ENCODE measurements at regions not wholly inside any gene's neighbourhood (a gene's known extent, or its start where the extent isn't known, plus 50 kb on each side); places are given as distances from the start of the nearest gene placed in this dataset.

DNA sequence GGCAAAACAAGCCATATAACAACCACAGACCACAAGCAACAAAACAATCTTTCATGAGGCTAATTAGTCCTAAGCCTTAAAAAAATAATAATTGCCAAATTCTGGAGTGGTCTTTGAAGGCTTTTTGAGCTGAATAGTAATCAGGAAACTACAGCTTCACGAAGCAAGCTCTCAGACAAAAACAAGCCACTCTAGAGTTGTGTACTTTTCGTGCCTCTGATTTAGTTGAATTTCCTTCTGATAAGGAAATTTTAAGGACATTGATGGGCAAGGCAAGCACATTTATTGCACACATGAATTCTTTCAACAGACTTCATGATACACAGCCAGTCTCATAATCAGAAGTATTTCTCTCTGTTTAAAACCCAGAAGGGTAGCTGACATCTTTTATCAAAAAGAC is 130.8 kb upstream of the IRX3 start:
- DNase-seq (ENCODE audit: low spot score) = no peak

DNA sequence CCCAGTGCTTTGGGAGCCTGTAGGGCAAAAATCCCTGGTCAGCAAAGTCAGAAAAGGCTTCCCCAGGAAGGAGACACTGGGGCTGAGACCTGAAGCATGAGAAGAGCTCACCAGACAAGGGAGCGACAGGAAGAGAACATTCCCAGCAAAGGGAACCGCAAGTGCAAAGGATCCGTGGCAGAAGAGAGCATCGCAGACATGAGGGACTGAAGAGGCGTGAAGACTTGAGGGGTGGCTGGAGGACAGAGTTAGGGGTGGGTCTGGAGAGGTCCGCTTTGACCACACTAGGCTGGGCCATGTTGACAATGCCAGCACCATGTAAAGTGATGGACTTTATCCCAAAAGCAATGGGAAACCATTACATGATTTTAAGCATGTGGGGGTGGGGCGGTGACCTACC is 128.1 kb upstream of the IRX3 start:
- intact Hi-C loops (cut with DNase I) = no loop called here
- no peak for DNase-seq (ENCODE audit: low spot score)

More for the DNA sequence above, 130.8 kb upstream of the IRX3 start:
- intact Hi-C loops (cut with DNase I) = no loop called here

DNA sequence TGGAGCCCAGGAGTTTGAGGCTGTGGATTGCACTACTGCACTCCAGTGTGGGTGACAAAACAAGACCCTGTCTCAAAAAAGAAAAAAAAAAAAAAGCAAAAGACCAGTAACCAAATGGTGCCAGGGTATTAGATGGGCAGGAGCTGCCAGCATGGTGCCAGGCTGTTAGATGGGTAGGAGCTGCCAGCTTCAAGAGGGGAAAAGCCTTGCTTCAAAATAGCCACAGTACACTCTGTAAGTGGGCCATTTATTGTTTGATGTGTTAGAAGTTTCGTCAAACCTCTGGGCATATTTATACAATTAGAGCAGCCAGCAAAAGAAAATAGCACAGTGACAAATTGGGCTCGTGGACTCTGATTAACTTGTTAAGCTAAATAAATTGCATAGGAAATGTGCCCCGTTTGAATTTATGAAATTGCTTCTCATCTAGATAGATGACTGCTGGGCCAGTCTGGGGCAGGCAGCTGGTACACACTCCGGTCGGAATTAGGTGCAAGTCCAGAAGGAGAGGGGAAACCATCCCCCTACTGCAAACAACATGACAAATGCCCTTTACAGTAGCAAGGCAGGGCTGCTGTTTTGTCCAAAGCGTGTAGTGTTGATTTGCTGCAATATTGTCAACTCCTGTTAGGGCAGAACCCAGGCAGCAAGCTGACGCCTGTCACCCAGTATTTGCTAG is 126.3 kb upstream of the IRX3 start:
- no peak for DNase-seq (ENCODE audit: low spot score)
- intact Hi-C loops (cut with DNase I) = no loop called here

DNA sequence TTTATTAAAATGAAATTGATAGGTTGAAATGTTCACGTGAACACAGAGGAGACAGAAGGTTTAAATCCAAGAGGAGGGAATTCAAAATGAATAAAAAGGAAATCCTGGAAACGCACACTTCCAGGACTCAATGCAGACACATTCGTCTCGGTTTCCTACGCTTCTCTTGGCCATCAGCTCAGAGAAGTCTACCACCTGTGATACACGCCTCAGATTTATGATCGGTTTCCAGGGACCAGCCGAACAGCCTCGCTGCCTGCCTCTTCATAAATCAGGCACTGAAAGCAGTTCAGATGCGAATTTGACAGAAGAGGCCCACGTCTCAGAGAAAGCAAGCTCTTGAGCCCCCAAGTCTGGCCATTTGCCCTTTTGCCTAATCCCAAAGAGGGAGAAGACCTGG is 125.5 kb upstream of the IRX3 start:
- no peak for DNase-seq (ENCODE audit: low spot score)
- intact Hi-C loops (cut with DNase I) = no loop called here

DNA sequence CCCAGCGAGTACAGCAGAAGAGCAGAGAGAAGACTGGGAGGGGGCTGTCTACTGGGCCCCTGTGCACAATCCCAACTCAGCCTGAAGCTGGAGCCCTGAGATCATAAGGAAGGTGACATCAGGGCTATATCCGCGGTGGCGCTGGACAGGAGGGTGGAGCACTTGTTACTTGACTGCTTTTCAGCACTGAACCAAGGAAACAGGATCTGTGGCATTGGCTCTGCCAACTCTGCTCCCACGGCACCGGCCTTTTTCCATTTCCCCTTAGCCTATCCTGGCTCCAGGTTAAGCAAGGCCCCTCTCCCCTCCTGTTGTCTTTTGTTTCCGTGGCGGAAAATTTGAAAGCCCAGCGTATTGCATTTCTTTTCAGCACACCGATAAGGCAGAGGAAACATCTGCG is 125.0 kb upstream of the IRX3 start:
- intact Hi-C loops (cut with DNase I) = no loop called here
- no peak for DNase-seq (ENCODE audit: low spot score)

DNA sequence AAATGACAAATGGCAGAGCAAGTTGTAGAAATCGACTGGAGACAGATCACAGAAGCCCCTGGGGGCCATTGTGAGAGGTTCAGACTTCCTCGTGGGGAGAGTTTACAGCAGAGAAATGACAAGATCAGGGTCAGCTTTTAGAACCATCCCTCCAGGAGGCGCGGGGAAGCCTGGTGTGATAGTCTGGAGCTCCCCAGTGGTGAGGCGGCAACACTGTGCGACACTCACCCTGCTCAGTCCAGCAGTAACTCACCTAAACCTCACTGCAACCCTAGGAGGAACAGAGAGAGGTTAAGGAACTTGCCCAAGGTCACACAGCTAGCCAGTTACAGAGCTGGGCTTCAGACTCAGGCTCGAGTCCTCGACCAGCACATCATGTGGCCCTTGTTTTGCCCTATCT is 123.4 kb upstream of the IRX3 start:
- DNase-seq (ENCODE audit: low spot score) = no peak
- intact Hi-C loops (cut with DNase I) = no loop called here

DNA sequence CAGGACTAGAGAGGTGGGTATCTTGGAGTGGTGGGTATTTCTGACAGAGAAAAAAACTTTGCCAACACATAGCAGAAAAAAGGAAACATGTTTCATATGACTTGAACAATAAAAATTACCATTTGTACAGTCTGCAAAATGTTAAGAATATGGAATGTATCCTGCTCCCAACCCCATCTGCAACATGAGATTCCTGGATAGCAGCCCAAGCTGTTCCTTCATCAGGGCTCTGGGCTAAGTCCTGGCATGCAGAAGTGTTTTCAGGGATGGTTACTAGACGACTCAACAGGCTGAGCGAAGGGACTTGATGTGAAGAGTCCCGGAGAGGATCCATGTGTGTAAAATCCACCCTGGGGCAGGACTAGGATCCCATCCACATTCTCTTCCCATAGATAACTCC is 121.0 kb upstream of the IRX3 start:
- intact Hi-C loops (cut with DNase I) = no loop called here
- DNase-seq (ENCODE audit: low spot score) = no peak

DNA sequence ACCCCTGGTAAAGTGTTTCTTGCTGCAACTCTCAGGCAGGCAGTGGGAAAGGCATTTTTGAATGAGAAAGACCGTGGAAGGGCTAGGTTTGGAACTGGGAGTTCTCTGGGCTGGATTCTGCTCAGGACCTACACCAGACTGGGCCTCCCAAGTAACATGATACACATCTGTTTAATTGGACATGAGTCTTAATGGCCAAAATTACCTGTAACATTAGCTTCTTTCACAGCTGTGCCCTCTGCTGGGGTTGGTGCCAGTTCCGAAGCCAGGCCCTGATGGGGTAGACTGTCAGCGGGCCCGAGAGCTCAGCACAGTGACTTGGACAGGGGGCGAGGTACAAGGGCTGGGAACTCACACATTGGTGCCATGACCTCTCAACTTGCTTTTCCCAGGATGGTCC is 118.9 kb upstream of the IRX3 start:
- no peak for DNase-seq (ENCODE audit: low spot score)
- intact Hi-C loops (cut with DNase I) = no loop called here

DNA sequence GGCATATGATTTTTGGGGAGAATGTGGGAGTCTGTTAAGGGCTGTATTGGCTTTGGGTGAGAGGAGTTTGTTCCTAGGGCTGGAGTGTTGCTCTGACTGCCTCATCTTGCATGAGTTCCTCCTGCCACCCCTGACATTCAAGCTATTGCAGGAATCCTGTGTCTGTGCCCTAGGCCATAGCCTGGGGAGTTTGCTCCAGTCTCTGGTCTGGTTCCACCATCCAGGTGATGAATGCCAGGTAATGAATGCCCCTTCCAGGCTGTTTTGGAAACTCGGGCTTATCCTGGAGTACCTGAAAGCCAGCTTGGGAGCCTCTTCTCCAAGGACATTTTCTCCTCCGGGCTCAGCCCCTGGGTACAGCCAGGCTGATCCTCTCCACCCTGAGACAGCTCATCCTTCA is 117.0 kb upstream of the IRX3 start:
- intact Hi-C loops (cut with DNase I) = no loop called here

DNA sequence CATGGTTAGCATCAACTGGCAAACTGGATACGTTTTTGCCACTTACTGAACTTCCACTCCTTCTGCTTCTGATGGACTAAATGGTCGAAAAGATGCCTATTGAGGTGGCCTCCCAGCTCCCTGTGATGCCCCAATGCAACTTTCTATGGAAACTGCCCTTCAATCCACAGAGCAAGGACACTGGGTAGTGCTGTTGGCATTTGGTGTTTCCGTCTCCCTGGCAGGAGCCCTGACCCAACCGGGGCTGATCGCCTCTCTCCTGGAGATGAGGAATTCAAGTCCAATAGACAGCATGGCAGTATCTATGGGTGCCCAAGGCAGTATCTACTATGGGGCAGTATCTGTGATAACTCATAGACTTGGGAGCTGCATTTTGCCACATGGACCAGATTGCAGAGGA is 116.3 kb upstream of the IRX3 start:
- intact Hi-C loops (cut with DNase I) = no loop called here

More for the DNA sequence above, 117.0 kb upstream of the IRX3 start:
- DNase-seq (ENCODE audit: low spot score) = no peak

DNA sequence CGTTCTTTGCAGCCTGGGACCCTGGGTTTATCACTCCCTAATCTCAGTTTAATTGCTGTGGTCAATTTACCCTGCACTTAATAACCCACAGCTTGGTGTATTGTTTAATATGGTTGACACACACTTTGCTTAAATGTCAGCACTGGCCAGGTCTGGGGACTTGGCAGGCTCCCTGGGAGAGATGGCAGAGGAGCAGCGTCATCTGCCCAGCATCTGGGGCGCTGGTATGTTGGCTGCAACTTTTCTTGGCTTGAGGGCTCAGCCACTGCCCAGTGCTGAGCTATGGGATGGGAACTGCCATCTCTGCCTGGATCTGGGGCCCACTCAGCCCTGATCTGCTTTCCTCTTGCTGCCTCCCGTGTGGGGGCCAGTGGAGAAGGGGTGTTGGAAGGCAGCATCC is 115.7 kb upstream of the IRX3 start:
- DNase-seq (ENCODE audit: low spot score) = no peak
- intact Hi-C loops (cut with DNase I) = no loop called here

More for the DNA sequence above, 116.3 kb upstream of the IRX3 start:
- DNase-seq (ENCODE audit: low spot score) = no peak

DNA sequence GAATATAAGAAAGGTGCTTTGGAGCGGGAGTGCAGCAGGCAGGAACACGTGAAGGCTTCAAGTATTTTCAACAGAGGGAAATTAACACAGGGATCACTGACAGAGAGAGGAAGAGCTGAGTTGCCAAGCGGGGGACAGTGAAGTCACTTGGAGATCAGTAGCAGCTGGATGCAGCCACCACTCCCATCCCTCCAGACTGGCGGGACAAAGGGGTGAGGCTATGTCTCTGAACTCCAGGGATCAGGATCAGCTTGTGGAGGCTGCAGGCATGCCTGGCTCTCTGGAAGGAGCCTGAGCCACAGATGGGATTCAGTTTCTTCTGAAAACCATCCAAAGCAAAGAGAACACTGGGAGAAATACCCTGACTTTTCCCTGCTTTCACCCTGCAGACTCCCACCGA is 113.7 kb upstream of the IRX3 start:
- no peak for DNase-seq (ENCODE audit: low spot score)
- intact Hi-C loops (cut with DNase I) = no loop called here

DNA sequence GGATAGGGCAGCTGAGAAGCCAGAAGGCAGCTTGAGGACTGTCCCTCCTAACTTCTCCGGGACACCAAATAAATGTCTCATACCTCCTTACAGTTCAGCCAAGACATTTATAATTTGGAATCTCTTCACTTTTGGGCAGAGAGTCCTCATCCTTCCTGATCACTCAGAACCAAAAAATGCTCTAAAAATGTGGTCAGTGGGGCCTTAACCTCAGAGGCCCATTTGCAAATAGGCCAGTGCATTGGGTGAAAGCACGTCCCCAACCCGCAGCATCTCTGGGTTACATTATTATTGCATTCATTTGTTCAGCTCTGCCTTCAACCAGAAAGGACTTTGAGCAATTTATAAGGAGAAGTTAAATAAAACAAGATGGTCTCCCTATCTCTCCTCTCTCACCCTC is 112.4 kb upstream of the IRX3 start:
- no peak for DNase-seq (ENCODE audit: low spot score)
- intact Hi-C loops (cut with DNase I) = no loop called here

DNA sequence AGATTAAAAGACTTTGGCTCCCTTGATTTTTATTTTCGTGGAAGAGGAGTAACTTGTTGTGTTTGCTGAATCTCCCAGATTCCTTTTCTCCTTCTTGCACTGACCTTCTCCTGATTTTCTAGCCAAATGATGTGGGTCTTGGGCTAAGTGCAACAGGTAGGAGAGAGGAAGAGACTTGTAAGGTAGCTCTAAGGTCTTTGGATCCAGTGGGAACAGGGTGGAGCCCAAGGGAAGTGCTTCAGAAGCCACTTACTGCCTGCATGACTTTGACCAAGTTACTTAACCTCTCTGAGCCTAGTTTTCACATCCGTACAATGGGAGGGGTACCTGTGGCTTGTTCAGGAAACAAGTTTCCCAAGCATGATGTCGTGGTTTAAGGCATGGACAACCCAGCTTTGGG is 111.3 kb upstream of the IRX3 start:
- intact Hi-C loops (cut with DNase I) = no loop called here
- DNase-seq (ENCODE audit: low spot score) = no peak

DNA sequence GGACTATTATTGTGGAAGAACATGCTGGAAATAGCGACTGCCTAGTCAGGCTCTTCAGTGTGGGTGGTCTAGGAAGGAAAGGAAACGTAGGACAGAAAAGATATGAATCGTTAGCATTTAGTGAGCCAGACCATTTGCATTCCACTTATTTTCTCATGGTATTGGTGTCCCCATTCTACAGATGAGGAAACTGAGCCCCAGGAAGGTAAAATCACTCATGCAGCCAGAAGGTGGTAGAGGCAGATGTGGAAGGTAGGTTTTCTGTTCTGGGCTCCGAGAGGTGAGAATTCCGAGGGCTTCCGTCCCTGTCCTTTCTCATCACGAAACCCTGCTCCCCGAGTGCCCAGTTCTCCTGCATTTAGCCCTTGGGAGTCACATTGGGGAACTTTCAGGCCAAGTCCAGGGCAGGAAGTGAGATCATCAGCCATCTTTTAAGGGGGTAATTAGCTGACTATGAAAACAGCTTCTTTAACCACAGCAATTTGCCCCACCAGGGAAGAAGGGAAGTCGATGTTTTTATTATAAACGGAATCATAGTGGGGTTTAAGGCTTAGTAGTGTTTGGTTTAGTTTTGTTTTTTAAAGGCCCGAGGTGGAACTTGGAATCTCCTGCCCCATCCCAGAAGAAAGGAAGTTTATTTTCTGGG is 110.7 kb upstream of the IRX3 start:
- intact Hi-C loops (cut with DNase I) = no loop called here
- DNase-seq (ENCODE audit: low spot score) = no peak

DNA sequence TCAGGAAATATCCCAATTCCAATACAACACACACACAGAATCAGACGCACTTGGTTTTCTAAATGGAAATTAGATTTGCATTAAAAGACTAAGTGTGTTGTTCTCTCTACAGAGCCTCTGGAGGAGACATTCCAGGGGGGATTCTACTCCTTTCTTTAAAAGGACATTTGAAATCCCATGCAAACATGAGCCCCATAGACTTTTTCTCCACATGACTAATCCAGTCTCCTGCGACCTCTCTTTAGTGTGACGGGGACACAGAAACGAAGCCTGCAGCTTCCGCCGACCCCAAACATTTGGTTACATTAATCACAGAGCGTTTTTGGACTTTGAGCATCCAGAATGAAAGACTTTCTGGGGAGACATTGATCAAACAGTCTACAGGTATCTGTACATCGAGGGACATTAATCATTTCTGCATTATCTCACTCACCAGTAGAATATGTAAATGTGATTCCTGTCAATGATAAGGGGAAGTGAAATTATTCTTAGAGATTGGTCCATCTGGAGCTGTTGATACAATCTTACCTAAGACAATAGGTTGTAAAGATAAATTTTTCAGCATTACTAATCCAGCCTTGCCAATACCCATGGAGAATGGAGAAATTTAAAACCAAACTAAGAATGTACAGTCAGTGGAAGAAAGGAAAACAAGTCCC is 103.4 kb upstream of the IRX3 start:
- DNase-seq (ENCODE audit: low spot score) = no peak
- intact Hi-C loops (cut with DNase I) = no loop called here

DNA sequence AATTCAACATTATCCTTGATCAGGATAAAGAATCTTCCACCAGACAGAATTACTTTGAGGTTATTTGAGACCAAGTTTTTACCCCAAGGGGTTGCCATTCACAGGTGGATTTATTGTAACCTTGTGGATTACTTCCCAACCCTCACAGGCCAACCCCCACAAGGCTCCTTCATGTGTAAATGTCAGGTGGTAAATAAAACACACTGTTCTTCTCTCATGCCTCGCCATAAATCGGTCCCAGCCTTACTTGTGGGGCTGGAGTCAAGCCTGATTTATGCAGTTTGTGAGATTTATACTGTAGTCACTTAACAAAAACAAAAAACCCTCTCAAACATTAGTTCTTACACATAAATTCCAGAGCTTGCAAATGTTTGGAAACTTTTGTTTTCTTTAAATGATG is 98.6 kb upstream of the IRX3 start:
- intact Hi-C loops (cut with DNase I) = no loop called here
- DNase-seq (ENCODE audit: low spot score) = no peak

DNA sequence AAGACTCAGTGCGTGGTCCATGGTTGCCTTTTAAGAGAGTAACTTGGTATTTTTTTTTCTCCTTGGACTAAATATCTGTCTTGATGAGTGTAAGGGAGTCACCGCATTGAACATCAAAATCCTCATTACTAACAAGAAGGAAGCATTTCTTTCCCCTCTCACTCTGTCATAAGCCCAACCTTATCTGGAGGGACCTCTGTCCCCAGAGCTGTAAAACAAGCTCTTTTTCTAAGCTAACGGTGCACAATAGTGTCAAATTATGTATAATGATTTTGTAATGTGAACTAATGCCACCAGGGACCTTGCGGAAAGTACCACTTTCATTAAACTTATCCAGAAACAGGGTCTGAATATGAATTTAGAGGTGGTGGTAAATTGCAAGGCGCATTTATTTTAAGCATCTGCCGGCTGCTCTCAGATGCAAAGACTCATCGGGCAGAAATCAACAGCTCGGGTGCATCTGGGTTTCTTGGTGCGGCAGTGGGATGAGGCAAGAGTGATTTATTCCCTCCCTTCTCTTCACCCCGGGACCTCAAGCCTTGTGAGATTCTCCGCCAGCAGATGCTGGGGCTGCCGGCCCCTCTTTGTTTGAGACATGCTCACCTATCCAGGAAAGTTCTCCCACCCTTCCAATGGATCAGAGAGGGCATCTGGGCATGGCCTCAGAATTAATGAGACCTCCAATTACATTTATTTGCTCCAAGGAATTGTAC is 95.2 kb upstream of the IRX3 start:
- intact Hi-C loops (cut with DNase I) = no loop called here
- no peak for DNase-seq (ENCODE audit: low spot score)

DNA sequence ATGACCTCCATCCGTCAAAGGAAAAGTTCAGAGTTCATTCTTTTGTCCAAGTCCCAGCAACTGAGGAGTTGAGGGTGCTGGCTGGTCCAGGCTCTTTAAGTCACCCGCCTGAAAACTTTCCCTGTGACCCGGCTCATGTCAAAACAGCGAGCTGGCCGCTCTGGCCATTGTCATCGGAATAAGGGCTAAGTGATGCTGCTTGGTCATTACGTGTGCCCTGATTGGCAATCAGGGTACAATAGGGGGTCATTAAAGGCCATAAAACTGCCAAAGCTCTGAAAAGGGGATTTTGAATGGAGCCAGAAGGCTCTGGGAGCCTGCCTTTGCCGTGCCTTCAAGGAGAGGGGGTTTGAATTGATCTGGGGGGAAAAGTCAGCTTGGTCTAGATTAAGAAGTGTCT is 88.5 kb upstream of the IRX3 start:
- no peak for DNase-seq (ENCODE audit: low spot score)
- intact Hi-C loops (cut with DNase I) = no loop called here

Measured in posterior vena cava (tissue), 2 donors.